ENCODE measurements at regions not wholly inside any gene's neighbourhood (a gene's known extent, or its start where the extent isn't known, plus 50 kb on each side); places are given as distances from the start of the nearest gene placed in this dataset.
"Not testable (repeated sequence)": the region's sequence is repeated elsewhere in the genome, so short reads cannot be mapped to it uniquely, and the experiment has no call there.

DNA sequence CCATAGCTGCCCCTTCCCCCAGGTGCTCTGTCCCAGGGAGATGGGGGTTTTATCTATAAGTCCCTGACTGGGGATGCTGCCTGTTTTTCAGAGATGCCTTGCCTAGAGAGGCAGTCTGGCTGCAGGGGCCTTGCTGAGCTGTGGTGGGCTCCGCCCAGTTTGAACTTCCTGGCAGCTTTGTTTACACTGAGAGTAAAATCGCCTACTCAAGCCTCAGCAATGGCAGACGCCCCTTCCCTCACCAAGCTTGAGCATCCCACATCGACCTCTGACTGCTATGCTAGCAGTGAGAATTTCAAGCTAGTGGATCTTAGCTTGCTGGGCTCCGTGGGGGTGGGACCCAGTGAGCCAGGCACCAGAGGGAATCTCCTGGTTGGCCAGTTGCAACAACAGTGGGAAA, 430.4 kb downstream of the CPS1 start:
- not testable (repeated sequence) for TF ChIP-seq POLR2AphosphoS5, POLR2A (IDR thresholded peaks at IDR 0.05; ENCODE audit: low read depth, low read length)
